ENCODE measurements at regions not wholly inside any gene's neighbourhood (a gene's known extent, or its start where the extent isn't known, plus 50 kb on each side); places are given as distances from the start of the nearest gene placed in this dataset.

DNA sequence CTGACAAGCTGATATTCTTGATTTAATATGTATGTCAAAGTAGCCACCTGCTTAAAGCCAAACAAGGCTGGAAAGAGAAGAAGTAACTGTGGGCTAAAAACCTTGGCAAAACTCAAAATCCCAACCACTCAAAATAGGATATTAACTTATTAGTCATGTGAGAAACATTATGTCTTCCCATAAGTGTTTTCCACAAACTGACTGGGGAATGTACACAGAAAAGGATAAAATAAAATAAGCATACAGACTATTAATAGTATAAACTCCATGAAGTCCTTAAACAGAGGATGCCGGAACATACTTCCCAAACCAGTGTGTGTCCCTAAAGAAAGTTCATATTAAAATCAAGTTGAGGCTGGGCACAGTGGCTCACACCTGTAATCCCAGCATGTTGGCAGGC, 263.7 kb upstream of the THBS1 start:
- no peak for TF ChIP-seq EZH2 (IDR thresholded peaks at IDR 0.05; ENCODE audit: borderline replicate concordance, low read depth, low read length, poor library complexity, severe bottlenecking)
- TF ChIP-seq, protein P1, sequence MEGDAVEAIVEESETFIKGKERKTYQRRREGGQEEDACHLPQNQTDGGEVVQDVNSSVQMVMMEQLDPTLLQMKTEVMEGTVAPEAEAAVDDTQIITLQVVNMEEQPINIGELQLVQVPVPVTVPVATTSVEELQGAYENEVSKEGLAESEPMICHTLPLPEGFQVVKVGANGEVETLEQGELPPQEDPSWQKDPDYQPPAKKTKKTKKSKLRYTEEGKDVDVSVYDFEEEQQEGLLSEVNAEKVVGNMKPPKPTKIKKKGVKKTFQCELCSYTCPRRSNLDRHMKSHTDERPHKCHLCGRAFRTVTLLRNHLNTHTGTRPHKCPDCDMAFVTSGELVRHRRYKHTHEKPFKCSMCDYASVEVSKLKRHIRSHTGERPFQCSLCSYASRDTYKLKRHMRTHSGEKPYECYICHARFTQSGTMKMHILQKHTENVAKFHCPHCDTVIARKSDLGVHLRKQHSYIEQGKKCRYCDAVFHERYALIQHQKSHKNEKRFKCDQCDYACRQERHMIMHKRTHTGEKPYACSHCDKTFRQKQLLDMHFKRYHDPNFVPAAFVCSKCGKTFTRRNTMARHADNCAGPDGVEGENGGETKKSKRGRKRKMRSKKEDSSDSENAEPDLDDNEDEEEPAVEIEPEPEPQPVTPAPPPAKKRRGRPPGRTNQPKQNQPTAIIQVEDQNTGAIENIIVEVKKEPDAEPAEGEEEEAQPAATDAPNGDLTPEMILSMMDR (conservative IDR thresholded peaks at IDR 0.05; ENCODE audit: low read depth, low read length): no peak
